H1 (cell line): ENCODE measurements at regions not wholly inside any gene's neighbourhood (a gene's known extent, or its start where the extent isn't known, plus 50 kb on each side); places are given as distances from the start of the nearest gene placed in this dataset.

ENCODE experiments used
- CTCF ChIA-PET: fragments of 300-600 bp; sonication (Branson Sonifier 250); formaldehyde crosslinking; loops from one replicate; lab custom pipeline; 2021; ENCODE audit not compliant: partially characterized antibody; lab: Charles Lee
- POLR2A ChIA-PET: fragments of 300-600 bp; sonication (Branson Sonifier 250); formaldehyde crosslinking; loops from one replicate; lab custom pipeline; 2021; ENCODE audit warnings: inconsistent platforms; ENCODE audit not compliant: partially characterized antibody; lab: Charles Lee
- DNase-seq, 2 experiments: peaks; one replicate each; pipeline versions ENCODE4 v3.0.0 to v3.0.0-alpha.2; 2010 to 2022; ENCODE audit warnings: low spot score in 2 of 2, low read depth in 1 of 2, mixed read lengths in 1 of 2
- FAIRE-seq: peaks from 2 replicates; lab custom pipeline; 2011; peaks lifted over from hg19 to GRCh38; lab: Jason Lieb, UNC
- H2AFZ ChIP-seq: 2 replicates; pipeline ENCODE4 v1.8.1; 2012; ENCODE audit warnings: low read length, inconsistent platforms
- H2AK5ac ChIP-seq: 2 replicates; pipeline ENCODE4 v1.6.1; 2013; ENCODE audit warnings: low read depth, low read length
- H2BK120ac ChIP-seq: replicated peaks from 2 replicates; pipeline ENCODE3; 2013; ENCODE audit warnings: low read depth, low read length, inconsistent platforms
- H2BK12ac ChIP-seq: 2 replicates; pipeline ENCODE4 v1.6.1; 2013; ENCODE audit warnings: low read depth, low read length
- H2BK15ac ChIP-seq: 2 replicates; pipeline ENCODE4 v1.6.1; 2013; ENCODE audit warnings: low read length
- H2BK20ac ChIP-seq: 2 replicates; pipeline ENCODE4 v1.6.1; 2013; ENCODE audit warnings: low read length
- H2BK5ac ChIP-seq: 2 replicates; pipeline ENCODE4 v1.6.1; 2013; ENCODE audit warnings: low read depth, low read length
- H3K14ac ChIP-seq: 2 replicates; pipeline ENCODE4 v1.6.1; 2013; ENCODE audit warnings: inconsistent platforms; ENCODE audit not compliant: insufficient read length
- H3K18ac ChIP-seq: 2 replicates; pipeline ENCODE4 v1.6.1; 2013; ENCODE audit warnings: low read length; ENCODE audit errors: extremely low read depth
- H3K23ac ChIP-seq: 2 replicates; pipeline ENCODE4 v1.6.1; 2013; ENCODE audit warnings: inconsistent platforms; ENCODE audit not compliant: insufficient read length
- H3K23me2 ChIP-seq: 2 replicates; pipeline ENCODE4 v1.6.1; 2013; ENCODE audit warnings: low read depth, low read length
- H3K27ac ChIP-seq: 2 replicates; pipeline ENCODE4 v1.6.1; 2011; ENCODE audit warnings: low read depth, low read length, inconsistent platforms
- H3K27me3 ChIP-seq, 4 experiments: replicated peaks in 1 of 4; 1 replicate in 1 of 4; 2 replicates in 3 of 4; pipeline versions ENCODE4 v1.6.1 to v1.8.1; 2011 to 2013; ENCODE audit warnings: low read length in 3 of 4, mild to moderate bottlenecking in 3 of 4, inconsistent platforms in 2 of 4, mixed read lengths in 2 of 4, moderate library complexity in 1 of 4; ENCODE audit not compliant: control insufficient read depth in 3 of 4, insufficient read depth in 3 of 4; ENCODE audit errors: extremely low read depth in 1 of 4
- H3K36me3 ChIP-seq, 4 experiments: 2 replicates each; pipeline versions ENCODE4 v1.6.1 to v1.8.1; 2011 to 2013; ENCODE audit warnings: mild to moderate bottlenecking in 4 of 4, low read length in 3 of 4, moderate library complexity in 2 of 4, control low read depth in 1 of 4, inconsistent platforms in 1 of 4; ENCODE audit not compliant: insufficient read depth in 4 of 4, control insufficient read depth in 2 of 4
- H3K4ac ChIP-seq: replicated peaks from 2 replicates; pipeline ENCODE3; 2013; ENCODE audit warnings: low read length, low read depth, mixed read lengths, inconsistent platforms; ENCODE audit not compliant: insufficient read length
- H3K4me1 ChIP-seq, 4 experiments: replicated peaks in 1 of 4; 1 replicate in 1 of 4; 2 replicates in 3 of 4; pipeline versions ENCODE4 v1.6.1 to v1.8.1; 2011 to 2013; ENCODE audit warnings: low read length in 3 of 4, inconsistent platforms in 2 of 4, mixed read lengths in 1 of 4; ENCODE audit not compliant: insufficient read depth in 4 of 4, control insufficient read depth in 3 of 4
- H3K4me2 ChIP-seq, 2 experiments: 2 replicates each; pipeline versions ENCODE4 v1.6.1 to v1.8.1; 2011 to 2013; ENCODE audit warnings: low read depth in 2 of 2, low read length in 2 of 2, control low read depth in 1 of 2, inconsistent platforms in 1 of 2, mild to moderate bottlenecking in 1 of 2; ENCODE audit not compliant: insufficient read depth in 1 of 2
- H3K4me3 ChIP-seq, 4 experiments: fragments of 200-600, 300-600 bp in 1 of 4; sonication (generic), shearing (Covaris generic), sonication (Bioruptor Twin) in 1 of 4; 2 replicates each; pipeline versions ENCODE4 v1.5.1 to v1.8.1; 2011 to 2016; ENCODE audit warnings: low read length in 4 of 4, low read depth in 3 of 4, control low read depth in 2 of 4, inconsistent platforms in 2 of 4, mild to moderate bottlenecking in 2 of 4, mixed read lengths in 1 of 4, moderate library complexity in 1 of 4; ENCODE audit not compliant: insufficient read depth in 2 of 4; ENCODE audit errors: extremely low read depth in 1 of 4
- H3K56ac ChIP-seq: replicated peaks from 2 replicates; pipeline ENCODE3; 2013; ENCODE audit warnings: low read depth, mild to moderate bottlenecking, mixed read lengths, low read length, inconsistent platforms; ENCODE audit not compliant: insufficient read length
- H3K79me1 ChIP-seq: 2 replicates; pipeline ENCODE4 v1.6.1; 2013; ENCODE audit warnings: low read depth, low read length, control low read depth
- H3K79me2 ChIP-seq, 2 experiments: 2 replicates each; pipeline versions ENCODE4 v1.6.1 to v1.8.1; 2012 to 2013; ENCODE audit warnings: low read length in 2 of 2, mild to moderate bottlenecking in 2 of 2, inconsistent platforms in 1 of 2; ENCODE audit not compliant: insufficient read depth in 2 of 2, control insufficient read depth in 1 of 2
- H3K9ac ChIP-seq, 4 experiments: replicated peaks in 1 of 4; 1 replicate in 1 of 4; 2 replicates in 3 of 4; pipeline versions ENCODE4 v1.6.1 to v1.8.1; 2011 to 2013; ENCODE audit warnings: low read depth in 3 of 4, low read length in 3 of 4, control low read depth in 2 of 4, mild to moderate bottlenecking in 2 of 4, moderate library complexity in 2 of 4, inconsistent platforms in 1 of 4; ENCODE audit errors: extremely low read depth in 1 of 4
- H3K9me3 ChIP-seq, 2 experiments: 2 replicates each; pipeline versions ENCODE4 v1.6.1 to v1.8.1; 2012 to 2013; ENCODE audit warnings: mild to moderate bottlenecking in 2 of 2, moderate library complexity in 2 of 2, control low read depth in 1 of 2, inconsistent platforms in 1 of 2, low read depth in 1 of 2, low read length in 1 of 2, mixed read lengths in 1 of 2; ENCODE audit not compliant: insufficient read depth in 2 of 2
- H4K20me1 ChIP-seq, 2 experiments: replicated peaks in 1 of 2; 2 replicates each; pipeline versions ENCODE3 to v1.8.1; 2011 to 2013; ENCODE audit warnings: inconsistent platforms in 2 of 2, low read length in 2 of 2, mild to moderate bottlenecking in 1 of 2; ENCODE audit not compliant: insufficient read depth in 2 of 2, control insufficient read depth in 1 of 2
- H4K5ac ChIP-seq: 2 replicates; pipeline ENCODE4 v1.6.1; 2013; ENCODE audit warnings: low read length, low read depth, mixed read lengths, inconsistent platforms; ENCODE audit not compliant: insufficient read length
- H4K8ac ChIP-seq: 2 replicates; pipeline ENCODE4 v1.8.0; 2013; ENCODE audit warnings: mild to moderate bottlenecking, moderate library complexity, low read length, inconsistent platforms; ENCODE audit not compliant: insufficient read depth; ENCODE audit errors: extremely low read depth
- H4K91ac ChIP-seq: replicated peaks from 2 replicates; pipeline ENCODE3; 2013; ENCODE audit warnings: low read length, mixed read lengths, inconsistent platforms; ENCODE audit not compliant: insufficient read length
- CEBPB ChIP-seq: IDR thresholded peaks from 2 replicates; pipeline ENCODE4 v1.6.1; 2012; ENCODE audit warnings: low read depth, low read length
- CHD1 ChIP-seq: IDR thresholded peaks from 2 replicates; pipeline ENCODE4 v1.6.1; 2012; ENCODE audit warnings: low read depth, low read length, improper control_type of control experiment
- EGR1 ChIP-seq: IDR thresholded peaks from 2 replicates; pipeline ENCODE4 v1.6.1; 2011; ENCODE audit warnings: low read depth, low read length, borderline replicate concordance
- GABPA ChIP-seq: IDR thresholded peaks from 2 replicates; pipeline ENCODE4 v1.6.1; 2011; ENCODE audit warnings: mild to moderate bottlenecking, low read length, moderate library complexity, borderline replicate concordance; ENCODE audit not compliant: insufficient read depth
- KDM1A ChIP-seq: fragments of 200-600, 300-600 bp; sonication (generic); IDR thresholded peaks from 2 replicates; pipeline ENCODE4 v1.7.1; 2016; ENCODE audit warnings: mild to moderate bottlenecking, low read length, borderline replicate concordance
- NANOG ChIP-seq: IDR thresholded peaks from 2 replicates; pipeline ENCODE4 v1.6.1; 2011; ENCODE audit warnings: low read length, low read depth, mild to moderate bottlenecking, inconsistent platforms; ENCODE audit not compliant: insufficient read depth, poor library complexity, severe bottlenecking
- RXRA ChIP-seq: IDR thresholded peaks from 2 replicates; pipeline ENCODE4 v1.6.1; 2011; ENCODE audit warnings: low read depth, mild to moderate bottlenecking, low read length, moderate library complexity; ENCODE audit not compliant: insufficient read depth
- SAP30 ChIP-seq: fragments of 300-600 bp; sonication (generic); IDR thresholded peaks from 2 replicates; pipeline ENCODE4 v1.7.1; 2012; ENCODE audit warnings: low read length, moderate library complexity, mild to moderate bottlenecking, inconsistent platforms; ENCODE audit not compliant: insufficient read depth, insufficient replicate concordance
- SRF ChIP-seq: IDR thresholded peaks from 2 replicates; pipeline ENCODE4 v1.6.1; 2011; ENCODE audit warnings: mild to moderate bottlenecking, low read depth, low read length, moderate library complexity
- whole genome bisulfite sequencing, 2 experiments: shearing (Covaris generic) in 1 of 2; methylation state at CpG; one replicate each; pipeline versions ENCODE4 v1.1.6 to v1.1.7; 2013 to 2015; ENCODE audit warnings: low lambda C conversion rate in 2 of 2, mixed read lengths in 2 of 2, inconsistent platforms in 1 of 2, low coverage in 1 of 2, missing lambda C conversion rate in 1 of 2; ENCODE audit not compliant: insufficient replicate concordance in 2 of 2, insufficient coverage in 1 of 2, insufficient read length in 1 of 2; ENCODE audit errors: extremely low coverage in 1 of 2, missing lambda C conversion rate in 1 of 2; 5-methylcytosine and 5-hydroxymethylcytosine counted together
- TF ChIP-seq, protein P1 (sequence below): IDR thresholded peaks from 2 replicates; pipeline ENCODE4 v1.6.1; 2011; ENCODE audit warnings: low read length, improper control_type of control experiment
- TF ChIP-seq, protein P2 (sequence below), 3 experiments: IDR thresholded peaks; 1 replicate in 2 of 3; 2 replicates in 1 of 3; pipeline versions ENCODE4 v1.5.1 to v1.6.1; 2011; ENCODE audit warnings: low read length in 3 of 3, mild to moderate bottlenecking in 3 of 3, inconsistent platforms in 2 of 3, low read depth in 1 of 3, moderate library complexity in 1 of 3; ENCODE audit not compliant: insufficient read depth in 1 of 3; ENCODE audit errors: control extremely low read depth in 1 of 3

DNA sequence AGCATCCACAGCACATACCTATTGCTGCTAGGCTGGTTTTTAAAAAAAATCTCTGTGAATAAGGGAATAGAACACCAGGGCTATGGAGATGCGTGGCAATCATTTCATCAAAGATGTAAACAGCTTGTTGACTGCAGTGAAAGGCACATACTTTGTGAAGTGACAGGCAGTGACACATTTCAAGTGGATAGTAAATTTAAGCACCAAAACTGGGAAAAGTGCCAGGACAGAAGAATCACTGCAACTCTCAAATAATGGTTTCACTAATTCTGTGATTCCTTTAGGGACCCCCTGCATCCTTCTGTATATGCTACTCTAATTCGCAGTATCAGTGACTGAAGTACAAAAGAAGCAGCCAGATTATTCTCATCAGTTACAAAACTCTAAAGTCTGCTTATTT is 145.2 kb upstream of the KLF14 start:
- Histone ChIP-seq H3K36me3 (peaks cover 0 to 3% (median 0%) of the 10 kb centered on the region in 4 experiments; a peak in 1 of 8 replicates), H3K4me2 (no peak overlapping the region), H3K79me2 (no peaks in the 10 kb centered on the region), H3K4ac (no peak overlapping the region), H2BK15ac (no peak overlapping the region), H4K20me1 (no peaks in the 10 kb centered on the region), H3K4me3 (no peak overlapping the region), H3K9me3 (no peaks in the 10 kb centered on the region), H2AFZ (no peak overlapping the region), H3K27me3 (no peaks in the 10 kb centered on the region), H3K23ac (no peak overlapping the region), H4K8ac (no peak overlapping the region), H3K56ac (no peak overlapping the region), H2BK120ac (no peak overlapping the region), H3K9ac (no peak overlapping the region), H2BK20ac (no peak overlapping the region), H4K5ac (no peak overlapping the region), H2BK12ac (no peak overlapping the region), H3K18ac (no peak overlapping the region), H3K4me1 (peaks cover 0 to 10% (median 2%) of the 10 kb centered on the region in 4 experiments; a peak in 2 of 7 replicates), H3K27ac (no peak overlapping the region), H2BK5ac (no peak overlapping the region), H3K14ac (no peak overlapping the region), H3K23me2 (no peaks in the 10 kb centered on the region), H2AK5ac (no peak overlapping the region), H4K91ac (no peak overlapping the region), H3K79me1 (no peaks in the 10 kb centered on the region)
- CTCF ChIA-PET, result no interaction called here
- whole genome bisulfite sequencing, 2 experiments, result 85% methylated on average over 2 of the region's 2 CpGs; no CpG with 5 or more reads in 1 of the 2 experiments
- POLR2A ChIA-PET, result no interaction called here
- FAIRE-seq, result no peak
- no peak for DNase-seq
- TF ChIP-seq KDM1A (no peak), SRF (no peak), EGR1 (no peak), RXRA (no peak), NANOG (no peak), GABPA (no peak), SAP30 (no peak), CHD1 (no peak), CEBPB (no peak)
- TF ChIP-seq, protein P1, sequence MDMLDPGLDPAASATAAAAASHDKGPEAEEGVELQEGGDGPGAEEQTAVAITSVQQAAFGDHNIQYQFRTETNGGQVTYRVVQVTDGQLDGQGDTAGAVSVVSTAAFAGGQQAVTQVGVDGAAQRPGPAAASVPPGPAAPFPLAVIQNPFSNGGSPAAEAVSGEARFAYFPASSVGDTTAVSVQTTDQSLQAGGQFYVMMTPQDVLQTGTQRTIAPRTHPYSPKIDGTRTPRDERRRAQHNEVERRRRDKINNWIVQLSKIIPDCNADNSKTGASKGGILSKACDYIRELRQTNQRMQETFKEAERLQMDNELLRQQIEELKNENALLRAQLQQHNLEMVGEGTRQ, result no peak
- TF ChIP-seq, protein P2, sequence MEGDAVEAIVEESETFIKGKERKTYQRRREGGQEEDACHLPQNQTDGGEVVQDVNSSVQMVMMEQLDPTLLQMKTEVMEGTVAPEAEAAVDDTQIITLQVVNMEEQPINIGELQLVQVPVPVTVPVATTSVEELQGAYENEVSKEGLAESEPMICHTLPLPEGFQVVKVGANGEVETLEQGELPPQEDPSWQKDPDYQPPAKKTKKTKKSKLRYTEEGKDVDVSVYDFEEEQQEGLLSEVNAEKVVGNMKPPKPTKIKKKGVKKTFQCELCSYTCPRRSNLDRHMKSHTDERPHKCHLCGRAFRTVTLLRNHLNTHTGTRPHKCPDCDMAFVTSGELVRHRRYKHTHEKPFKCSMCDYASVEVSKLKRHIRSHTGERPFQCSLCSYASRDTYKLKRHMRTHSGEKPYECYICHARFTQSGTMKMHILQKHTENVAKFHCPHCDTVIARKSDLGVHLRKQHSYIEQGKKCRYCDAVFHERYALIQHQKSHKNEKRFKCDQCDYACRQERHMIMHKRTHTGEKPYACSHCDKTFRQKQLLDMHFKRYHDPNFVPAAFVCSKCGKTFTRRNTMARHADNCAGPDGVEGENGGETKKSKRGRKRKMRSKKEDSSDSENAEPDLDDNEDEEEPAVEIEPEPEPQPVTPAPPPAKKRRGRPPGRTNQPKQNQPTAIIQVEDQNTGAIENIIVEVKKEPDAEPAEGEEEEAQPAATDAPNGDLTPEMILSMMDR (IDR thresholded peaks at IDR 0.05; ENCODE audit: control extremely low read depth in 1 of 3, insufficient read depth in 1 of 3, low read depth in 1 of 3, low read length in 3 of 3), result no peak
